Spleen (tissue), 7 donors: ENCODE measurements at regions not wholly inside any gene's neighbourhood (a gene's known extent, or its start where the extent isn't known, plus 50 kb on each side); places are given as distances from the start of the nearest gene placed in this dataset.

ENCODE experiments used
- POLR2A ChIP-seq, 3 donors: fragments of 450-650 bp; IDR thresholded peaks; one replicate each; pipeline ENCODE4 v1.5.1; 2017; ENCODE audit warnings: antibody characterized with exemption in 3 of 3, mild to moderate bottlenecking in 1 of 3
- TF ChIP-seq, protein P1 (sequence below), 11 experiments: fragments of 200-600 bp in 7 of 11; fragments of 450-650 bp in 4 of 11; sonication (generic) in 4 of 11; IDR thresholded peaks in 8 of 11; conservative IDR thresholded peaks in 3 of 11; 1 replicate in 7 of 11; 2 replicates in 4 of 11; pipeline versions ENCODE4 v1.4.0 to v1.8.0; 2016 to 2021; ENCODE audit warnings: antibody characterized with exemption in 11 of 11, inconsistent platforms in 4 of 11, mild to moderate bottlenecking in 1 of 11
- donor health status: DM: no; HTN: no; CAD: no; lungs with moderate emphysema.
- donor health status: DM: no; HTN: no; CAD: no.
- donor health status: DM: no; HTN: no; CAD: no.

DNA sequence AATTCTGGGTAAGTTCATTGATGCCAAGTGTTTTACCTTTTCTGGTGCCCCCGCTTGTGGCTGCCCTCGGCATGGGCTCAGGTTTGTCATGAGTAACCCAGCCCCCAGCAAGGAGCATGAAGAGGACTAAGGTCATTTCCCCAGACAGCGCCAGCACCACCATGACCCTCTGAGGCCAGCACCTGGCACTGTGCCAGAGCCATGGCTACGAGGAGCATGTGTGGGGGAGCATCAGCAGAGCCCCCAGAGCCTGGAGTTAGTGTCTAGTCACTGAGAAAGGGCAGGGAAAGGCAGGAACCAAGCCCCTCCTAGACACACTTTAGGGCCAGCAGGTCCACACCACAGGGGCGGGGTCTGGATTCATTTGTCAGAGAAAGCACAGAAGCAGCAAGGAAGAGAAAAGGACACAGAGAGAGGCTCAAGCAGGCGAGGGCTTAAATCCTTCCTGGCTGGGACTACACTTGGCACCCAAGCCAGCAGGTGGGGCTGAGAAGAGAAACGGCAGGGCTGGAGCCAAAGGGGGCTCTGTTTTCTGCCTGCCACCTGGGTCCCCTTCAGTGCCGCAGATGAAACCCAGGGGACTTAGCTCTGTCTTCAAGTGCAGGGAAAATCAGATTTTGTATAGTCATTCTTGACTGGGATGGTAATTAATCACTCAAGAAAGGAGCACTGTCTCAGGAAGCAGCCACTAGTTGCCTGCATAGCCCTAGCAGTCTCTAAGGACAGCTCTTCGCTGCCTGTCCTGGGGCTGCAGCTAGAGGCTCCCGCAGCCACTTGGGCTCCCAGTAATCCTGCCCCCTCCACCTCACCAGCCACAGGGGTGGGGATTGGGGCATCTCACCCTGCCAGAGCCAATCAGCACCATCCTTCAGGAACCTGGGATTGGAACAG is 79.6 kb upstream of the ZC3H12A start:
- no peak for TF ChIP-seq POLR2A (IDR thresholded peaks at IDR 0.05)
- TF ChIP-seq, protein P1, sequence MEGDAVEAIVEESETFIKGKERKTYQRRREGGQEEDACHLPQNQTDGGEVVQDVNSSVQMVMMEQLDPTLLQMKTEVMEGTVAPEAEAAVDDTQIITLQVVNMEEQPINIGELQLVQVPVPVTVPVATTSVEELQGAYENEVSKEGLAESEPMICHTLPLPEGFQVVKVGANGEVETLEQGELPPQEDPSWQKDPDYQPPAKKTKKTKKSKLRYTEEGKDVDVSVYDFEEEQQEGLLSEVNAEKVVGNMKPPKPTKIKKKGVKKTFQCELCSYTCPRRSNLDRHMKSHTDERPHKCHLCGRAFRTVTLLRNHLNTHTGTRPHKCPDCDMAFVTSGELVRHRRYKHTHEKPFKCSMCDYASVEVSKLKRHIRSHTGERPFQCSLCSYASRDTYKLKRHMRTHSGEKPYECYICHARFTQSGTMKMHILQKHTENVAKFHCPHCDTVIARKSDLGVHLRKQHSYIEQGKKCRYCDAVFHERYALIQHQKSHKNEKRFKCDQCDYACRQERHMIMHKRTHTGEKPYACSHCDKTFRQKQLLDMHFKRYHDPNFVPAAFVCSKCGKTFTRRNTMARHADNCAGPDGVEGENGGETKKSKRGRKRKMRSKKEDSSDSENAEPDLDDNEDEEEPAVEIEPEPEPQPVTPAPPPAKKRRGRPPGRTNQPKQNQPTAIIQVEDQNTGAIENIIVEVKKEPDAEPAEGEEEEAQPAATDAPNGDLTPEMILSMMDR (IDR thresholded peaks at IDR 0.05 in 8 of 11, conservative IDR thresholded peaks at IDR 0.05 in 3 of 11) = no peak
